HG03039 (cell line): ENCODE measurements at regions not wholly inside any gene's neighbourhood (a gene's known extent, or its start where the extent isn't known, plus 50 kb on each side); places are given as distances from the start of the nearest gene placed in this dataset.
"Not testable (repeated sequence)": the region's sequence is repeated elsewhere in the genome, so short reads cannot be mapped to it uniquely, and the experiment has no call there.

ENCODE experiments used
- ATAC-seq: cut with Tn5 transposase; IDR thresholded peaks from one replicate; pipeline ENCODE4 v1.9.1; 2021; ENCODE audit warnings: mild to moderate bottlenecking, moderate library complexity; ENCODE audit not compliant: unreplicated experiment

- no peak for ATAC-seq
Measured at GRCh38 chr11:86861810-86862209, 61.5 kb downstream of the PRSS23 start.

- no peak for ATAC-seq
Measured at GRCh38 chr11:86863476-86863875, 63.1 kb downstream of the PRSS23 start.

GRCh38 chr11:86865436-86865835, 65.1 kb downstream of the PRSS23 start:
- no peak for ATAC-seq

GRCh38 chr11:86869531-86869930, 69.2 kb downstream of the PRSS23 start:
- no peak for ATAC-seq

GRCh38 chr11:86869966-86870570, 69.7 kb downstream of the PRSS23 start:
- peak; percentile 59 for ATAC-seq

GRCh38 chr11:86873573-86874083, 73.3 kb downstream of the PRSS23 start:
- ATAC-seq: no peak

- ATAC-seq: no peak
Measured at GRCh38 chr11:86874304-86875056, 74.1 kb downstream of the PRSS23 start.

GRCh38 chr11:86876716-86877234, 76.4 kb downstream of the PRSS23 start:
- ATAC-seq: no peak

GRCh38 chr11:86877503-86877902, 77.2 kb downstream of the PRSS23 start:
- ATAC-seq: no peak

GRCh38 chr11:86879241-86879640, 76.0 kb downstream of the FZD4 start:
- not testable (repeated sequence) for ATAC-seq

GRCh38 chr11:86885311-86885710, 69.9 kb downstream of the FZD4 start:
- ATAC-seq: no peak

- ATAC-seq: no peak
Measured at GRCh38 chr11:86888164-86889000, 66.8 kb downstream of the FZD4 start.

- ATAC-seq: no peak
Measured at GRCh38 chr11:86889001-86889341, 66.2 kb downstream of the FZD4 start.

GRCh38 chr11:86891036-86891435, 64.2 kb downstream of the FZD4 start:
- no peak for ATAC-seq

GRCh38 chr11:86893235-86893634, 62.0 kb downstream of the FZD4 start:
- no peak for ATAC-seq
